GM21737 (cell line): ENCODE measurements at regions not wholly inside any gene's neighbourhood (a gene's known extent, or its start where the extent isn't known, plus 50 kb on each side); places are given as distances from the start of the nearest gene placed in this dataset.

Source experiments
- ATAC-seq: cut with Tn5 transposase; IDR thresholded peaks from one replicate; pipeline ENCODE4 v1.9.1; 2021; ENCODE audit warnings: mild to moderate bottlenecking, moderate library complexity; ENCODE audit not compliant: unreplicated experiment

GRCh38 chr3:106168962-106169750, 300.3 kb upstream of the CBLB start:
- ATAC-seq = no peak

GRCh38 chr3:106170636-106171035, 301.8 kb upstream of the CBLB start:
- no peak for ATAC-seq

GRCh38 chr3:106172101-106172500, 303.3 kb upstream of the CBLB start:
- no peak for ATAC-seq

DNA sequence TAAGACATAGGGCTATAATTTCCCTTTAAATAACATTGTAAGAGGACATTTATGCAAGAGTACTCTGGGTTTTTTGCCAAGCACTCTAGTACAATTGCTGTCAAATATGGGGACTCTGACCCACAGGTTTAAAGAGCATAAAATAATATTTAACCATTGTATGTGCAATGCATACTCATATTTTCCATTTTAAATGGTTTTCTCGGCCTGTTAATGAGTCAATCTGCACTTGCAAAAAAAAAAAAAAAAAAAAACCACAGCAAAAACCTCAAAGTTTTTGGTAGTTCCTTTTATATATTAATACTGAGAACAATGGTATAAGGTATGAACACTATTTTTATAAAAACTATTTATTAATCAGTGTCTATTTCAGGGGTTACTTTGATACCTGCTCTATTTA, 304.0 kb upstream of the CBLB start:
- ATAC-seq = peak; percentile 44

DNA sequence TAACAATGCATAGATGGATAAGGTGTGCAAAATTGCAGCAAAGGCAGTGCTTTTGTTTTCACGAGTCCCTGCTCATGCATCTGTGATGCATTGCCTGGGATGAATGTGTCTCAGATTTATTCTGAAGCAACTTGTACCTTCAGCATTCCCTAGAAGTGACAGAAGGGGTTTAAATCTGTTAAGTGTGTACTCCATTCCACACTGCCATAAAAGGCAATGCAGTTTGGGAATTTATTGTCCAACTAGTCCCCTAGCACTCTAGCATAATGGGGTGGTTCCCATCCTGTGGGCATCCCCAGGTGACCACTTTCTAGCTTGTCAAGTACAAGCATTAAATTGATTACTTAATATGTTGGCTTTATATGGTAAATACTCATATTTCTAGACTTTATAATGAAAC, 306.5 kb upstream of the CBLB start:
- ATAC-seq = no peak

DNA sequence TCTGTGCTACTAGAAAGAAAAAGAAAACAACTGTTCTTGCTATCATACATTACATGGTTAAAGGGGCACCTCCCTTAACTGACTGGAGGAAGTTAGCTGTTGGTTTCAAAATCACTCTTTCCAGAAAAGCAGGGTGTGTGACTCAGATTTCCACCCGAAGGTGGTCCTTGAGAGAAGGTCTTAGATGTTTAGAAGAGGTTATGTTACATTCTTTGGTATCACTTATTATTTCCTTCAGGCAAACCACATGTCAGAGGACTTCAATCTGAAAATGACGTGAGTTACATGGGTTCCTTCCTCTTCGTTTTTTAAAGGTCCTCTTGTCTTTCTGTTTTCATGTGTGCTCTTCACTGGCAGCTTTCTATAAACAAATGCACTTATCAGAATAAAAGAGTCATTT, 307.9 kb upstream of the CBLB start:
- peak; percentile 74 for ATAC-seq

GRCh38 chr3:106182950-106183511, 314.2 kb upstream of the CBLB start:
- ATAC-seq = no peak

DNA sequence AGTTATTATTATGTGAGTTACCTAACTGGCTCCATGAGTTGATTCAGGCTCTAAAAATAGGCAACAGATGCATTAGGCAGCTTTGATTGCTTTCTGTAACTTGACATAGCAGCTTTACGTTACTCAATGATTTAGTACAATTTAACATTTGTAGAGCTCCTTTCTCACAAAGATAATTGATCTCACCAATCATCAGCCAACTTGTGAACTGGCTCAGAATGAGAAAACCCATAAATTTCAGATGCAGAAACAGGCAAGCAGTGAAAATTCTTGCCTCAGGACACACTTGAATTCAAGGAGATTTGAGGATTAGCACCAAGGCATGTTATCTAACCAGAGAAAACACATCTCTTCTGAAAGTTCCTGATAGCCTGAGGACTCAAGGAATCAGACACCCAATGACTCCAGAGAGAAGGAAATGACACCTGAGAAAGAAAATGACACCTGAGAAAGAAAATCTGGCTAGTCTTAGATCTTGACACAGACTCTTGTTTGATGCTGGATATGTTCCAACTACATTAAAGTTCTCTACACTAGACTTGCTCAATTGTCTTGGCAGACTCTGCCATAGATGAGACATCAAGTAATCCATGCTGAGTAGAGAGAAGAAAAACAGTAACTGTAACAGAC, 315.1 kb upstream of the CBLB start:
- no peak for ATAC-seq

GRCh38 chr3:106184540-106185457, 316.0 kb upstream of the CBLB start:
- ATAC-seq = peak; percentile 88

GRCh38 chr3:106185949-106186348, 317.1 kb upstream of the CBLB start:
- no peak for ATAC-seq

- ATAC-seq = no peak
Measured at GRCh38 chr3:106190296-106190695, 321.5 kb upstream of the CBLB start.

GRCh38 chr3:106191211-106191610, 322.4 kb upstream of the CBLB start:
- ATAC-seq = no peak

GRCh38 chr3:106191913-106192312, 323.1 kb upstream of the CBLB start:
- no peak for ATAC-seq

DNA sequence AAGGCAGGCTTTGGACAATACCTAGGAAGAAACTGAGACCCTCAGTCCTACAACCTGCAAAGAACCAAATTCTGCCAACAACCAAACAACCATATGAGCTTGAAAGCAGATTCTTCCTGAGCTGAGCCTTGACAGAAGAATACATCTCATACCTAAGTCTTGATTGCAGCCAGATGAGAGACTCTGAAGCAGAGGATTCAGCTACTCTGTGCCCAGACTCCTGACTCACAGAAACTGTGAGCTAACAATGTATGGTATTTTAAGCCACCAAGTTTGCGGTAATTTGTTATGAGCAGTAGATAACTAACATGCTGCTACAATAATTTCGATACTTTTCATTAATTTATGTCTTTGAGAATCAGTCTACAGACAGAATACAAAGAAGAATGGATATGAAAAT, 325.1 kb upstream of the CBLB start:
- ATAC-seq = no peak

DNA sequence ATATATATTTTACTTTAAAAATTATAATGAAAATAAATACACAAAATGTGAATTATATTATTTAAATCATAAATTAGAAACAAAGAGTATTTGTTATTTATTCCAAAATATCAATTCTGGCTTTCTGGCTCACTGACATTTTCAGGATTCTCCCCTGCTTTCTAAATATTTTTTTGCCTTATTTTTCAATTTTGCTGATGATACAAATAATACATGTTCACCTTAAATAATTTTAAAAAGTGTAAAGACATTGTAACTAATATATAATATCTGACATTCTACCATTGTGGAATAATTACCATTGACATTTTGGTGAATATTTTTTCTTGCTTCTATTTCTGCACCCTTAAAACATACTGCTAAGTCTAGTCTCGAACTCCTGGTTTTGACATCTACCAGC, 325.9 kb upstream of the CBLB start:
- no peak for ATAC-seq

- no peak for ATAC-seq
Measured at GRCh38 chr3:106197532-106198194, 328.9 kb upstream of the CBLB start.

GRCh38 chr3:106204160-106204868, 335.5 kb upstream of the CBLB start:
- ATAC-seq = no peak

- peak; percentile 86 for ATAC-seq
Measured at GRCh38 chr3:106206146-106206545, 337.3 kb upstream of the CBLB start.

DNA sequence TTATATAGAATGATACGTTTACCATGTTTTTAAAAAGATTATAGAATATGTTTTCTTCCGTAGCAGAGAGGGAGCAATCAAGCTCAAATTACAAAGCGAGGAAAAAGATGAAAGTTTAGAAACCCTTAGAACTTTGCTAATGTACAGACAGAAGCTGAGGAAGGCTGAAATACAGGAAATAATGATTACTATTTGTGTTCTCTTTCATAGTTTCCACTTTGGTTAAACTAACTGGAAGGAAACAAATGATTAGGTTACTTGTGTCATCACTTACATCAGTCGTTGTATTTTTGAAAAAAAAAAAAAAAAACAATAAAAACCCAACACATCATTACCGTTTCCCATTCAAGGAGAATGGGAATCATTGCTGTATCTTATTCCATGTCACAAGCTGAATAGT, 337.8 kb upstream of the CBLB start:
- peak; percentile 15 for ATAC-seq

- no peak for ATAC-seq
Measured at GRCh38 chr3:106208251-106208650, 339.4 kb upstream of the CBLB start.
